ENCODE measurements at regions not wholly inside any gene's neighbourhood (a gene's known extent, or its start where the extent isn't known, plus 50 kb on each side); places are given as distances from the start of the nearest gene placed in this dataset.

DNA sequence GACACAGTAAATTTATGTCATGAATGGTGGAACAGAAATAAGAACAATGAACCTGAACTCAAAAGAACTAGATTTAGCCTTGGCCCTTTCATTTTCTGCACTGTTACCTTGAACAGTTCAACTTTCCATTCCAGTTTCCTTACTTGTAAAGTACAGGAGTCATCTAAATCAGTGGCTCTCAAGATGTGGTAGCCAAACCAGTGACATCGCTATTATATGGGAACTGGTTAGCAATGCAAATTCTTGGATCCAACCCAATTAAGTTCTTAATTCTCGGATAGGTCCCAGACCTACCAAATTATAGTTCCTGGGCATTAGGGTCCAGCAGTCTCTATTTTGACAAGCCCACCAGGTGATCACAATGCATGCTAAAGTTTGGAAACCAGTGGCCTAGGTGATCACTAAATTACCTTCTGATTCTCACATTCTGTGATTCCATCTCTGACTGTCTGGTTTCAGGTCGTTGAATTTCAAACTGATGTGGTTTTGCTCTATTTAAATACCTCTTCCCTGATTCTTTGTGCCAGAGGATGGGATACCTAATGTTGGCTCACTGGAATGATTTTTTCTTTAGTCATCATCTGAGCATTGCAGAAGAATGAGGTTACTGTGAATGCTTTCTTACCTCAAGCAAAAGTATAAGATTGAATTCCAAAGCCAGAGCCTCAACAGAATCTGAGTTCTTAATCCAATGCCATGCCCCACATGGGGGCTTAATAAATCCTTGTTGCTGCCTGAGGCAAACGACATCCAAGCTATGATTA is 253.8 kb downstream of the ENC1 start:
- no peak for DNase-seq
- Mint-ChIP-seq H3K27ac (ENCODE audit: unreplicated experiment) (no peak overlapping the region), H3K4me1 (ENCODE audit: low read depth, unreplicated experiment) (peaks cover 31% of the 10 kb centered on the region), H3K9me3 (ENCODE audit: low read depth, unreplicated experiment) (no peaks in the 10 kb centered on the region), H3K36me3 (ENCODE audit: insufficient read depth, unreplicated experiment) (no peaks in the 10 kb centered on the region), H3K4me3 (ENCODE audit: low read depth, unreplicated experiment) (no peak overlapping the region), H3K27me3 (ENCODE audit: unreplicated experiment) (no peaks in the 10 kb centered on the region)
- no TSS peak for BruUV-seq (replicated peaks)
- intact Hi-C loops (cut with micrococcal nuclease; ENCODE audit: unreplicated experiment) = no loop called here
- TF ChIP-seq CTCF (IDR thresholded peaks at IDR 0.05; ENCODE audit: unreplicated experiment) = no peak
- CTCF ChIA-PET = interaction anchor here (0.5 kb wide), 1 partner anchor 1125 kb away, joined by 3 read pairs; the partner anchor contains the start of genes CERT1 and POLK

GRCh38 chr5:74384851-74385250 is 255.7 kb downstream of the ENC1 start:
- no peak for DNase-seq
- intact Hi-C loops (cut with micrococcal nuclease; ENCODE audit: unreplicated experiment) = no loop called here
- TF ChIP-seq CTCF (IDR thresholded peaks at IDR 0.05; ENCODE audit: unreplicated experiment) = no peak
- BruUV-seq (replicated peaks) = no TSS peak
- H3K4me3 Mint-ChIP-seq (ENCODE audit: low read depth, unreplicated experiment) = no peak overlapping the region
- H3K27ac Mint-ChIP-seq (ENCODE audit: unreplicated experiment) = no peak overlapping the region
- no peaks in the 10 kb centered on the region for H3K36me3 Mint-ChIP-seq (ENCODE audit: insufficient read depth, unreplicated experiment)
- peaks cover 24% of the 10 kb centered on the region for H3K4me1 Mint-ChIP-seq (ENCODE audit: low read depth, unreplicated experiment)
- H3K9me3 Mint-ChIP-seq (ENCODE audit: low read depth, unreplicated experiment) = no peaks in the 10 kb centered on the region
- H3K27me3 Mint-ChIP-seq (ENCODE audit: unreplicated experiment) = no peaks in the 10 kb centered on the region
- CTCF ChIA-PET = no interaction called here

DNA sequence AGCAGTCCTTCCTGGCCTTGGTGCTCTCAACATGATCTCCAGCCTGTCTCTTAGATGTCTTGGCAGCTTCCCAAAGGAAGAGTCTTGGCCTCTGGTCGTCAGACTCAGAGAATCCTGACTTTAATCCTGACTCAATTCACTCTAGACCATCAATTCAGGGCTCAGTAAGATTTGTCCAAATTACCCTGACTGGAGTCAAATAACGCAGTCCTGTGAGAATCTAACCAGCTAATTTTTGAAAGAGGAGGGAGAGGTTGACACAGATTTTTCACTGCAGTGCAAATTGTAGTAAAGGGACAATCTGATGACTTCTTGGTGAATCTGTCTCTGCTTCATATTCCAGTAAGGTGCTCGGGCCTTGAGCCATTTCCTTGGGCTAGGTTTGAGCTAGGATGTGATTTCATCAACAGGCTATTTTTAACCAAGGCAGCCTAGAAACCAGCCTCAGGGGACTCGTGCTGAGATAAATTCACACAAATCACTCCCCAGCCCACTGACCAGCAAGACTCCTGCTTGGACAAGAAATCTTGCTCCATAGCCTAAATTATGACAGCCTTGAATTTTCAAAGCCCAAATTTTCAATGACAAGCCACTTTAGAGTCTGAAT is 257.4 kb downstream of the ENC1 start:
- Mint-ChIP-seq H3K36me3 (ENCODE audit: insufficient read depth, unreplicated experiment) (no peaks in the 10 kb centered on the region), H3K9me3 (ENCODE audit: low read depth, unreplicated experiment) (no peaks in the 10 kb centered on the region), H3K4me3 (ENCODE audit: low read depth, unreplicated experiment) (no peak overlapping the region), H3K27ac (ENCODE audit: unreplicated experiment) (no peak overlapping the region), H3K4me1 (ENCODE audit: low read depth, unreplicated experiment) (peaks cover 22% of the 10 kb centered on the region), H3K27me3 (ENCODE audit: unreplicated experiment) (no peaks in the 10 kb centered on the region)
- CTCF ChIA-PET = no interaction called here
- no peak for DNase-seq
- TF ChIP-seq CTCF (IDR thresholded peaks at IDR 0.05; ENCODE audit: unreplicated experiment) = no peak
- intact Hi-C loops (cut with micrococcal nuclease; ENCODE audit: unreplicated experiment) = no loop called here
- no TSS peak for BruUV-seq (replicated peaks)

GRCh38 chr5:74382123-74382855 is 258.2 kb downstream of the ENC1 start:
- no peak overlapping the region for H3K4me3 Mint-ChIP-seq (ENCODE audit: low read depth, unreplicated experiment)
- no peak overlapping the region for H3K27ac Mint-ChIP-seq (ENCODE audit: unreplicated experiment)
- TF ChIP-seq CTCF (IDR thresholded peaks at IDR 0.05; ENCODE audit: unreplicated experiment) = no peak
- BruUV-seq (replicated peaks) = no TSS peak
- H3K4me1 Mint-ChIP-seq (ENCODE audit: low read depth, unreplicated experiment) = peaks cover 22% of the 10 kb centered on the region
- intact Hi-C loops (cut with micrococcal nuclease; ENCODE audit: unreplicated experiment) = no loop called here
- H3K27me3 Mint-ChIP-seq (ENCODE audit: unreplicated experiment) = no peaks in the 10 kb centered on the region
- no peak for DNase-seq
- no peaks in the 10 kb centered on the region for H3K9me3 Mint-ChIP-seq (ENCODE audit: low read depth, unreplicated experiment)
- CTCF ChIA-PET = no interaction called here
- no peaks in the 10 kb centered on the region for H3K36me3 Mint-ChIP-seq (ENCODE audit: insufficient read depth, unreplicated experiment)

Data from Calu3 (cell line).